ENCODE measurements at regions not wholly inside any gene's neighbourhood (a gene's known extent, or its start where the extent isn't known, plus 50 kb on each side); places are given as distances from the start of the nearest gene placed in this dataset.

DNA sequence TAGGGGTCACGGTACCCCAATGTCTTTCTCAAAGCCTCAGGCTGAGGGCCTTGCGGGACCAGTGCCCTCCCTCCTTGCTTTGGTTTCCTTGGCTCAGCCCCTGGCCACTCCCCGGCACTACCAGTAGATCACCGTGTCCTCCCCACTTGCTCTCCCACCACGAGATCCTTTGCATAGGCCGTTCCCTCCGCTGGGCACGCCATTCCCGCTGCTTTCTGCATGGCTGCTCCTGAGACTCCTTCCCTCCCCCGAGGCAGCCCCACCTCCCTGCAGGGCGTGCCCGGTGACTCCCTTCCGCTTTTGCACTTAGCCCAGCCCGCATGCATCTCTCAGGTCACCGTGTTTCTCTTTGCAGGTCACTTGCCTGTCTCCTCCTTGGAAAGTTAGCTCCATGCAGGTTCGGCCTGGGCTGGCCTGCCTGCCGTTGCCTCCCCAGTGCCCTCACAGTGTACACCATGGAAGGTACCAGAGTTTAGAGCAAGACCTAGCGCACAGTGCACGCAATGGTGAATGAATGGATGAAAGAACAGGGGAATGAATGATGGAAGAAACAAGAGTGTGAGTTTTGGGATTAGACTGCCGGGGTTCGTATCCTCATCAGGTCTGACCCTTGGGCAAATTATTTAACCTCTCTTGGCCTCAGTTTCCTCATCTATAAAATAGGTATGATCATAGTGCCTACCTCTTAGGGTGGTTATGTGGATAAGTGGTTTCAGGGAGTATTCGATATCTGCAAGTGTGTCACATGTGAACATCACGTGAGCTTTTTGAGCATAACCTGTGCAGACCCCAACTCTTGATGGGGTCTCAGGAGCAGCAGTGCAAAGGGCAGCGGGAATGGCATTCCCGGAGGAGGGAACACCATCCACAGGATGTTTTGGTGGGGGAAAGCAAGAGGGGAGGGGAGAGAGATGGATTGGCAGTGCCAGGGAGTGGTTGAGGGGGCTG lies 214.3 kb downstream of the C9orf50 start:
- TF ChIP-seq, protein P1, sequence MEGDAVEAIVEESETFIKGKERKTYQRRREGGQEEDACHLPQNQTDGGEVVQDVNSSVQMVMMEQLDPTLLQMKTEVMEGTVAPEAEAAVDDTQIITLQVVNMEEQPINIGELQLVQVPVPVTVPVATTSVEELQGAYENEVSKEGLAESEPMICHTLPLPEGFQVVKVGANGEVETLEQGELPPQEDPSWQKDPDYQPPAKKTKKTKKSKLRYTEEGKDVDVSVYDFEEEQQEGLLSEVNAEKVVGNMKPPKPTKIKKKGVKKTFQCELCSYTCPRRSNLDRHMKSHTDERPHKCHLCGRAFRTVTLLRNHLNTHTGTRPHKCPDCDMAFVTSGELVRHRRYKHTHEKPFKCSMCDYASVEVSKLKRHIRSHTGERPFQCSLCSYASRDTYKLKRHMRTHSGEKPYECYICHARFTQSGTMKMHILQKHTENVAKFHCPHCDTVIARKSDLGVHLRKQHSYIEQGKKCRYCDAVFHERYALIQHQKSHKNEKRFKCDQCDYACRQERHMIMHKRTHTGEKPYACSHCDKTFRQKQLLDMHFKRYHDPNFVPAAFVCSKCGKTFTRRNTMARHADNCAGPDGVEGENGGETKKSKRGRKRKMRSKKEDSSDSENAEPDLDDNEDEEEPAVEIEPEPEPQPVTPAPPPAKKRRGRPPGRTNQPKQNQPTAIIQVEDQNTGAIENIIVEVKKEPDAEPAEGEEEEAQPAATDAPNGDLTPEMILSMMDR (conservative IDR thresholded peaks at IDR 0.05; ENCODE audit: low read depth, low read length) = no peak
- no peak for TF ChIP-seq EZH2 (IDR thresholded peaks at IDR 0.05; ENCODE audit: borderline replicate concordance, low read depth, low read length, poor library complexity, severe bottlenecking)
